T-helper 22 cell (primary cell): ENCODE measurements at regions not wholly inside any gene's neighbourhood (a gene's known extent, or its start where the extent isn't known, plus 50 kb on each side); places are given as distances from the start of the nearest gene placed in this dataset.

ENCODE experiments used
- DNase-seq: peaks from one replicate; pipeline ENCODE4 v3.0.0-alpha.2; 2020; ENCODE audit warnings: low read depth

DNA sequence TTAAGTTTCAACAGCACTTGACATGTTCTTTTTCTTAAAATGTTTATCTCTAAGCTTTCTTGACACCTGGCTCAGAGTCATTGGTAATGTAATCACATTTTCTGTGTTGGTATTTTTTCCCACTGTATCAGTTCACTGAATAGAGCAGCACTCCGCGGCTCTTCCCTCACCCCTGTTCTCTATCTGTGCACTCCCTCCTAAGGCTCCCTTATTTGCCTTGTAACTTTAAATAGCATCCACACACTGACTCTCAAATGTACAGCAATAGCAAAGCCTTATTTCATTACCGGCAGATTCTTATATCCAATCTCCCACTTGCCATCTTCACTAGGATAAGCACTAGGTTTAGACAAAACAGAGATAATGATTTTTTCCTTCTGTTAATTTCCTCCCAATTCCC is 935.5 kb upstream of the SLC10A2 start:
- no peak for DNase-seq

DNA sequence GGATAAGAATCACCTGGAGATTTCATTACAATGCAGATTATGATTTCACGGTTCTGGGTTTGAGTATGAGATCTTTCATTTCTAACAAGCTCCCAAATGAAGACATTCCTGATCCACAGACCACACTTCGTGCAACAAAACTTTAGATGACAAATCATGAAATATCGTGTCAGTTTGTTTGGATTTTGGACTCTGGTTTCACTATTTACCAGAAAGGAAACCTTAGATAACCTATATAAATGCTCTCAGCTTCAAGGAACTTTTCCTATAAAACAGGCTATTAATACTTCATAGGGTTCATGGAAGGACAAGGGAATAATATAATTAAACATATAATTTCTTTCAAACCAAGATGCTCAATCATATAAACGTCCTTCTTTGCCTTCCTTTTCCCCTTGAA is 930.5 kb upstream of the SLC10A2 start:
- DNase-seq: no peak

DNA sequence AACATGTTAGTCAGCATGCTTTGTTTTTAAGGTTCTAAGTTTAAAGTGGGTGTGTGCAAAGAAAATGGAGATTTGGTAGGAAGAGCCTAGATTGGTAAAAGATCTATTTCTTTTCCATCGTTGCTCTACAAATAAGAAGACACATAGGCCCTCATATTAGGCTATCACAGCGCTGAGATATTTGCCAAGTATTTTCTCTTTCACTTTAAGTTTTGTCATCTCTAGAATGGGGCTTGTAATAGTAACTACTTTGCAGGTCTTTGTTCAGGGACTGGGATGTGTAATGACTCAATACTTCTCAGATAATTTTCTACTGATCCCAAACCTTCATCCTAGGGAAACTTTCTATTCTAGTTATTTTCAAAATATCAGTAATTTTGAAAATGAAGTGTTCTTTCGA is 917.7 kb upstream of the SLC10A2 start:
- no peak for DNase-seq

DNA sequence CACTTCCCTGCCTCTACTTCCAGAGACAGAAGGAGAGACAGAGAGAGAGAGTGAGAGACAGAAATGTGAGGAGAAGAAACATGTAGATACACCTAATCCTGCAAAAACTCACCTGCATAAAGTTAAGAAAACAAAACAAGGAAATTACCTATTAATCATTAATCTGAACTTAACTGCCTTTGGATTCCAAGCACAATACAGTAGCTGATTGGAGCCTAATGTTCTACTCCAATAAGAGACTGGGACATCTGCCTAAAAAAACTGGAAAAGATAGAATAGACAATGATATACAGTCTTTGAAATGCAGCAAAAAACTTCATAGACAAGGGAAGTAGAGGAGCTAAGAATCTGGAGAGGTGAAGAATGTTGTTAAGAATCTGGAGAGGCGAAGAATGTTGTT is 910.2 kb upstream of the SLC10A2 start:
- DNase-seq: no peak

DNA sequence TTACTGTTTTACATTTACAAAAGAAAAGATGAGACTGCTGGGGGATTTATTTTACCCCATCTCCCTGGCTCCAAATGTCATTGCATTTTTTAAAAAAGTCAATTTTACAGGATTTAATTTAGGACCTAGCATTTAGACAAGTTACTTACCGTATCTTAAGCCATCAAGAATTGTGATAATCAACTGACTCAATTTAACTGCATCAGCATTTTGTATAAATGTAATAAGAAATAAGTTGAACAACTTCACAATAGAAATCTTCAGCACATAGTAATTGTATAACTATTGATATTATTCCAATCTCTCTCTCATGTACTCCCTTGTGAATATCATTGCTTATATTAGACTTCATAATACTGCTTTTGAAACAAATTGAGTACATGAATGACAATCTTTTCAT is 907.5 kb upstream of the SLC10A2 start:
- no peak for DNase-seq

DNA sequence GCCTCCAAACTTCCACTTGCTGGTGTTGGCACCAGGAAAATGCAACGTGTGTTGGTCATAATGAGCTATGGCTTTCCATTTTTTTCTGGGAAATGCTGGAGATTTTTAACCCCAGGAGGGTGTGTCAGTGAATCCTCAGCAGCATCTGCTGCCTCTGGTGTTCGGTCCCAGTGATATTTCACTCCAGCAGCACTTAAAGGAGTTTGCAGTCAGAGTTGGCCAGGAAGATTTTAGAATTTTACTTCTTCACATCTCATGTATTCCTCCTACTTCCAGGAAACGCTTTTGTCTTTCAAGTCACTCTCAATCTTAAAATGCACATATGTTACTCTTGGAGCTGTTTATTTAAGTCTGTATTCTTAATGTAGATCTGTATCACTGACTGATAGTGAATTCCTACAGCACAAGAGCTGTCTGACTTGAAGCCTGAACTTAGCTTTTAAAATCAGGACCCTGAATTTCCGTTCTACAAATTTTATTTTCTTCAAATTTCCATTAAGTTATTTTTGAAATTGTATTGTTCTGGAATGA is 903.4 kb upstream of the SLC10A2 start:
- DNase-seq: no peak

DNA sequence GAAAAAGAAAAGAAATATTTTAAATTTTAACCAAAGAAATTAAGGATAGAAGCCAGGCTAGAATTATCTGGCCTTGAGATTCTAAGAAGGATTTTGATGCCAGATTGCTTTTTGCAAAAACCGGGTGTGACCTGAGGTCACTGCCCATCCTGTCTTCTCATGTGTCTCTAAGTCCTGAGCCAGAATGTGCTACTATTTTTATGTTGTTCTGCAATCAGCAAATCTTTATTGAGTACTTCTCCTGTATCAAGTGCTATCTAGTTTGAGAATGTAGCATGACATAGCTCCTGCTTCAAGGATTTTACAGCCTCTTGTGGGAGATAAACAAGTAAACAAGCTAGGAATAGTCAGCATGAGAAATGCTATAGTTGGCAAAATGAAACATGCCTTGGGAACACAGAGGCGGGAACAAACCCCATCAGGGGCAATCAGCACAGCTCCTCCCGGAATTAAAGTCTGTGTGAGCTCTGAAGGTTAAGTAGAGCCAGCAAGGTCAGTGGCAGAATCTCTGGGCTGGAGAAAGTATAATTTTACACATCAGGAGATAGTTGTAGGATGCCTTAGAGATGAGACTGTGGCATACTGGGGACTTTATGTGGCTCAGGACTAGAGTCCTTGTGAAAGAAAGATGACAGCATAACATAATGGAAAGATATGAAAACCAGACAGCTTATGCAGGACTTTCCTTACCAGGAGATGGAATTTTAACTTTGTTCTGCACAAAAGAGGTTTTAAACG is 899.5 kb upstream of the SLC10A2 start:
- DNase-seq: no peak

DNA sequence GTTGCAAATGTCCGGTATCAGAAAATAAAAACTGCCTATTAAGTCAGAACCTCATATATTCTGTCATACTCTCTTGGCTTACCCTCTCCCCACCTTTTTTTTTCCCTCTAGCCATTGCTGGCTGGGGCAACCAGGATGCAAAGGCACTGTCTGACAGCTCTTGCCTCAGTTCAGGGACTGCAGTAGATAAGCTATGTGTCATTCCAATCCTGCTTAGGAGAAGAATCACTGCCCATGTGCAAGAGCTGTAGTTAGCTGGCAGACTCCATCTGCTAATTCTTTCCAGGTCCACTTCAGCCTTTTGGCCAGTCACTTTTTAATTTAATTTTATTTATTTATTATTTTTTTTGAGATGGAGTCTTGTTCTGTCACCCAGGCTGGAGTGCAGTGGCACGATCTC is 895.6 kb upstream of the SLC10A2 start:
- DNase-seq: no peak

DNA sequence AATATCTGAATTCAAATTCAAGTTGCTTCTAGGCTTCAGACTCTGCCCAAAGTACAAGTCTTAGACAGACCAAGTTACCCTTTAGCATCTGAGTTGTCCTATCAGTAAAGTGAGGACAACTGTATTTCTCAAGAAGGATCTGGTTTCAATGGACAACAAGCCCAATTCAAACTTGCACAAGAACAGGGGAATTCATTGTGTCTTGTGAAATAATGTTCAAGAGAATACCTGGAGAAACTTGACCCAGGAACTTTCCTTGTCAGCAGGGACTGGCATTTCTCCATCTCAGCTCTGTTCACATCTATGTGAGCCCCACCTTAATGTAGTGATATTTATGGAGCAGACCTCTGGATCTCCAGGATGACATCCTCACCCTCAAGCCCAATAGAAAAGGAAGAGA is 894.9 kb upstream of the SLC10A2 start:
- DNase-seq: no peak

DNA sequence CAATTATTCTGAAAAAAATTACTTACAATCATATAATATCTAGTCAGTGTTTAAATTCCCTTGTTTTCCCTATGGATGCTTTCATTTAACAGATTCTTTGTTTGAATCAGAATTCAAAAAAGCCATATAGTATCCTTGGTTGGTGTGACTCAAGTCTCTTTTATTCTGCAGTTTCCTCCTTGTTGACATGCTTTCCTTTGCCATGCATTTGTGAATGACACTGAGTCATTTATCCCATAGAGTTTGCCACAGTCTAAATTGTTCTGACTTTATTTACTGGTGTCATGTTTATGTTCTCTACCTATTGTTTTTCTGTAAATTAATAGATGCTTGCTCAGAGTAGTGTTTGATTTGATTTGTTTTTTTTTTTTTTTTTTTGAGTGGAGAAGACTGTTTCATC is 893.8 kb upstream of the SLC10A2 start:
- DNase-seq: no peak

DNA sequence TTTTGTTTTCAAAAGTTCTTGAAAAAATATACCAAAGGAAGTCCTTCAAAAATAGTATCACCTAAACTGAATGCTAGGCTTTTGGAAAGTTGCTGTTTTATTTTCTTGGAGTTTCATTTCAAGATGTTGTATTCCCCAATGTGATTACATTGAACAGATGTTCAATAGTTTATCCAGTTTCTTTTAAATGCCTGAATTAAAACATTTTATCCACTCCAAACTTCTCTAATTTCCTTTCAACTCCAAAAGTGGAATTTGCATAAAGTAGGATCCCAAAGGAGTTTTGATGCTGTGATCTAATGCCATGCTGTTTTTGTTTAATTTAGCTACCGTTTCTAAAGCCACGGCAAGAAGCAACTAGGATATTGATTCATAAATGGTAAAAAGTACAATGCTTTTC is 892.5 kb upstream of the SLC10A2 start:
- no peak for DNase-seq

DNA sequence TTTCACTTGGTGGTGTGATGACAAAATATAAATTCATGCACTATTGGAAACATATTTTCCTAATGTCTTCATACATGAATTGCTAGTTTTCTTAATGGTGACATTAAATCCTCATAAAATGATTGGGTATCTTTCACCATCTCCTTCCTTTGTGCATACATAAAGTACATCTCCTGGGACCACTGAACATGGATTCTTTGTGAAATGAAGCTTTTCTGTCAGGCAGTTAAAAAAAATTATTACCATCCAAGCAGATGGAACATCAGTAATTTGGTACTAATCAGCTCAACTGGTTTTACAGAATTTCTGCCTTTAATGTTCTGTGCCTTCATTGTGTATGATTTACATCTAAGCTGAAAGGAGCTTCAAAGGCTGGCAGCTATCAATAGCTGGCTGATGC is 891.7 kb upstream of the SLC10A2 start:
- no peak for DNase-seq

DNA sequence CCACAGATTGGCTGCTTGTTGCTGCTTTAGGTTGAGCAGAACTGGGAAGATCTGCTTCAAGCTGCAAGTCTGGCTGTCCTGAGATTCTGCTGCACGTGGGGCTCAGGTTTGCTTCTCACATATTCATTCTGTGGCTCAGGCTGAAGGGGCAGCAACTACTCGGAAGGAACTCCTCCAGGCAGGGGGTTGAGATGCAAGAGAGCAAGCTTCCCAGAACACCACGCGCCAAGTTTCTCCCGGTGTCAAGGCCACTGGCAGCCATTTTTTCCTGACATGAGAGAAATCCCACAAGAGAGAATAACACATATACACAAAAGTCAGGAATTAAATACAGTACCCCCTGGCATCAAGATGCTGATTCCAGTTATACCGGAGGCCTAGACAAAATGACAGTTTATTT is 887.6 kb upstream of the SLC10A2 start:
- DNase-seq: no peak

DNA sequence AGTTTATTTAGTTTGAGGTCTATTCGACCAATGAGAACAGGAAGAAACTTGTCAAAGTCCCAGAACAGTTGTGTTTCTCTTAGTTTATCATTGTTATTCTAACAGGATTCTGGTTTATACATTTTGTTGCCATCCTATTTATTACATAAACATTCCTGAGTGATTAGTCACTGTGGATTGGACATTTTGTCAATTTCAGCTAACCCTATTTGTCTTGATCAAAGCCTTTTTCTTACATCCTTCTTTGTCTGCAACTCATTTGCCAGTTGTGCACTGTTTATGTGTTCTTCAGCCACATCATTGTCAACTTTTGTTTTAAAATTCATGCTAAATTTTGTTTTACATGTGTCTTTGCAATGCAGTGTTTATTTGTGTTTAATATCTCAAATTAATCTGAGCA is 886.0 kb upstream of the SLC10A2 start:
- DNase-seq: no peak

DNA sequence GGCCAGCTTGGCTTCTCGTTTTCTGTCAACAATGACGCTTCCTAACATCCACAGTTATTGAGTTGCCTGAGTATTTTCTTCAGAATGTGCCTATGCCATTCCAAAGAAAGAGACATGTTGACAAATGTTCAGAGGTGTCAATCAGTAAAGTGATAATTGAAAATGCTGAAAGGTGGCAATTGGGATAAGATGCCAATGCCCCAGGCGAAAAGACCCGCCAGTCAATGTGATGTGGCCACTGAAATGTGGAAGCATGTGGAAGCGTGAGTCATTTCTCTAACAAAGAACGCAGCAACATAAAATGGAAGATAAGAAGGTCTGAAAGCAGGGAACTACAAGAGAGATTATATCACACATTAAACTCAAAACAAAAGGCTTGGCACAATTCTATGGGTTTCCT is 882.2 kb upstream of the SLC10A2 start:
- no peak for DNase-seq

DNA sequence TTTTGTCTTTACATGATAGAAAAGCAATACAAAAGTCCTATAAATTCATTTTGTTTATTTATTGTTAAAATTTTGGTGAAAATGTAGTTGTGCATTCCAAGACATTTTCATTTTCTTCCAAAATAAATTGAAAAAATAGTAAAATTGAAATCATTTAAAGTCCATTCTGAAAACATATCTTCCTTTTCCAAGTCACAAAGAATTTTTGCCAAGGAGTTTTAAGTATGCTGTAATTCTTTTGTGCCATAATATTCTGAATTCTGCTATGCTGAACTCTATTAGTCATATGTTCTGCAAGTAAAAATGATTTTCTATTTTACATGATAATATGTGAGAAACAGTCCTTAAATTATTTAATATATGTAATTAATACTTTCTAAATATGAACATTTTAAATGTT is 879.6 kb upstream of the SLC10A2 start:
- no peak for DNase-seq

DNA sequence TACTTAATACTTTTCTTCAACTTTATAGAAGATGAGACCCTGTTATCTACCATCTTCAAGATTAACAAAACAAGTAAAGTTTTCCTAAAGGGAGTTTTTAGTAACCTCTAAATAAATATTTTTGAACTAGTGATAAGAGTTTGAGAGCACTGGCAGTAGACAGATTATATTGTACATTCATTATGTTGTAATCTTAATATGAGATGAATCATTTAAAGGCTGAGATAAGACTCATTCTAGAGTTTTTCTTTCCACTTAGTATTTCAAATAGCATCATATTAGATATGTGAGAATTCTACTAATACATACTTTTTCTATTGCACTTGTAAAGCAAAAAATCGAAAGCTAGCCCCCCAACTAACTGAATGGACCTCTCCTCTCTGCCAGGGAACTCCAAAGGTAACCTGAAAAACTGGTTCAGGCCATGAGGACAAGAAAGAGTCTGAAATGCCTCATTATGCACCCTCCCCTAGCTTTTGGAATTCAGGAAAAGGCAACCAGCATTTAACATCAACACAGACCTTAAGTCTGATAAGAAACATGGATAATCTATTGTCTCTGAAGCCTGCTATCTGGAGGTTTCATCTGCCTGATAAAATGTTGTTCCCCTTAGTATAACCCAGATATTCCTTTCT is 875.4 kb upstream of the SLC10A2 start:
- no peak for DNase-seq

DNA sequence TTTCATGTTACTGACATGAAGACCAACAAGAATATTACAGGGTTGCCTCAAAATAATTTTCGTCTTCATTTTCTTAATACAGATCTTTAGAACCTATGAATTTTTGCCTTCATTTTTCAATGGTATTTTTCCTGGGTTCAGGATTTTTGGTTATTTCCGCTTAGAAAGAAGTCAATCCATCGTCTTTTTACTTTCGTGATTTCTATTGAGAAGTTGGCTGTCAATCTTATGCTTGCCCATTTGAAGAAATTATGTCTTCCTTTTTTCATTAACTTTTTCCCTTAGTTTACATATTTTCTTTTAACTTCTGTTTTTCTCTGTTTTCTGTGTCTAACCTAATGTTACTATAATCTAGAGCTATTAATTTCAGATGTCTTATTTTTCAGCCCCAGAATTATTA is 868.9 kb upstream of the SLC10A2 start:
- DNase-seq: no peak

DNA sequence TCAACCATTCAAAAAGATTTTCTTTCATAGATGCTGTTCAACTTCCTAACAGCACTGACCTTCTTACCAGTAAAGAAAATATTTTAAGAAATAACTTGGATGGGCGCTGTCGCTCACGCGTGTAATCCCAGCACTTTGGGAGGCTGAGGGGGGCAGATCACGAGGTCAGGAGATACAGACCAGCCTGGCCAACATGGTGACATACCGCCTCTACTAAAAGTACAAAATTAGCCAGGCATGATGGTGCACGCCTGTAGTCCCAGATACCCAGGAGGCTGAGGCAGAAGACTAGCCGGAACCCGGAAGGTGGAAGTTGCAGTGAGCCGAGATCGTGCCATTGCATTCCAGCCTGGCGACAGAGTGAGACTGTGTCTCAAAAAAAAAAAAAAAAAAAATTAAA is 865.7 kb upstream of the SLC10A2 start:
- no peak for DNase-seq

DNA sequence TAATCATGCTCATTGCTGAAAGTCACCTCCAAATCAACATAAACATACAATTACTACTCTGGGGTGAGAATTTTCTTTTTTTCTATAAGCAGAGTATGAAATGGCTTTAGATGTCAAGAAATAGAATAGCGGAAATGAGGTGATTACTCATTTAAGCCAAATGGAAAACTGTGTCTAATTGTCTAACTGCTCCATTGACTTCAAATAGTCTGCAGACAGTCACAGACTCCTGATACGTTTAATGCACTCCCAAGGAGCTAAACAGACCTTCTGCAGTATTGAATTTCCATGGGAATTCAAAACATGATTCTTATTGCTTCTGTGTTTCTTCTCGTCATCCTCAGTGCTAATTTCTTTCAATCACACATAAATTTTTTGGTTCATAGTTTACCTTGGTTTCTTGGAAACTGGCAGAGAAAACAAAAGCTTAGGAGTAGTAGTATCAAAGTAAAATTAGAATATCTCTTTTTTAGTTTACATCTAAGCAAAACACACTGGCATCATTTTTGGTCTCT is 865.2 kb upstream of the SLC10A2 start:
- DNase-seq: no peak

DNA sequence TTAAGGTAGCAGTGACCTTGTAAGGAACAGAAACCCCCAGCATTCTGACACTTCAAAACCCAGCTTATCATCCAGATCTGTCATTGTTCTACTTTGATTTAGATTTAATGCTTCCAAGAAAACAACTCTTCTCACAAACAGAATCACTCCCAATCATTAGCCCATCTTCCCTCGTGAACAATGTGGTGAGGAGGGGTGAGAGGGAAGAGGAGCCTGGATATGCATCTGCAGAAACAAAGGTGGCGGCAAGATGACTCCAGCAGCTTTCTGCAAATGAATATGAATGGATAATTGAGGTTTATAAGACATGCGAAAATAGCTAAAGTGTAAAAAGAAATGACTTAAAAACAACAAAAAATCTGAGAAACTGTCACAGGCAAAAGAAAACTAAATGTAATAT is 859.9 kb upstream of the SLC10A2 start:
- DNase-seq: no peak

DNA sequence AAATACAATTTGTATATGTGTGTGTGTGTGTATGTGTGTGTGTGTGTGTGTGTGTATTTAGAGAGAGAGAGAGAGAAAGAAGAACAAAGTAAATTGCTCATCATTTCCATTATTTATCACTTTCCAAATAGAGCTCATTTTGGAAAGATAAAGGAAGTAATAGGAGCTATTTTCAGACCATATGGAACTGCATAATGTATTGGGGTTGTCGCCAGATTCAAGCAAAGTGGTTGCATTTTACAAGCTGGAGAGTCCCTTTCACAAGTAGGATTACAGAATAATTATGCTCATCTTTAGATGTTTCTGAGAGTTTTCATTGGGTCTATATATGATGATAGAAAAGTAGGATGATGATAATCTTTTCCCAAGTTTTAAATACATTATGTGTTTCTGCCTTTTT is 842.7 kb upstream of the SLC10A2 start:
- no peak for DNase-seq

DNA sequence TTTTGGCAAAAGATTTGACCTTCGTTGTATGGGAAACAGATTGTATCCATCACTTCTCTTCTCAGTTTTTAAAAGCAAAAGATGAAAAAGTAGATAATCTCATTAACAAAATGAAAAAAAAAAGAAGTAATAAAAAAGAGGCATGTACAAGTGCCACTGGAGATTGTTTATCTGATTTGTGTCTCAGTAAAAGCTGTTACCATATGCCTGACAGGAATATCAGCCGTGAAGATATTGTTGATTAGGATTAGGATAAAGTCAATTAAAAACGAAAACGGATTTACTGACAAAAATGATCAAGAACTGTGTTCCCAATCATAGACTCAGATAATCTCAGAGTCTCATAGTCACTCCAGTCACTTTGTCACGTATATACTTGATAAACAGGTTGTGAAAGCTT is 842.1 kb upstream of the SLC10A2 start:
- no peak for DNase-seq

DNA sequence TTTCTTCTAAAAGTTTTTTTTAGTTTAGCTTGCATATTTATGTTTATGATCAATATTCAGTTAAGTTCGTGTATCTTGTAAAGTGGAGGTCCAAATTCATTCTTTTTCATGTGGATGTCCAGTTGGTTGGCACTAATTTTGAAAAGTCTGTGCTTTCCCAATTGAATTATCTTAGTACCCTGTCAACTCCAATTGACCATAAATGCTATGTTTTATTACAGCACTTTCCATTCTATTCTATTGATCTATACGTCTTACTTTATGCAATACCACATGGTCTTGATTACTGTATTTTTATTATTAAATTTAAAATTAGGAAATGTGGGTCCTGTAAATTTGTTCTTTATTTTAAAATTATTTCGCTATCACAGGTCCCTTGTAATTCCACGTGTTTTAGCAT is 837.6 kb upstream of the SLC10A2 start:
- no peak for DNase-seq
